ENCODE measurements at regions not wholly inside any gene's neighbourhood (a gene's known extent, or its start where the extent isn't known, plus 50 kb on each side); places are given as distances from the start of the nearest gene placed in this dataset.

- intact Hi-C loops (cut with micrococcal nuclease; ENCODE audit: unreplicated experiment) = no loop called here
- no peaks in the 10 kb centered on the region for H3K4me1 ChIP-seq (ENCODE audit: insufficient read depth, low read length, poor library complexity, severe bottlenecking)
- no TSS peak for BruUV-seq (replicated peaks)
- peaks cover 20% of the 10 kb centered on the region for H3K9me3 ChIP-seq (ENCODE audit: low read depth, low read length, poor library complexity, severe bottlenecking)
- POLR2A ChIA-PET (ENCODE audit: low non-redundant PET) = no interaction called here
- no peak overlapping the region for H3K27ac ChIP-seq (ENCODE audit: low read depth, low read length, poor library complexity, severe bottlenecking)
- no peaks in the 10 kb centered on the region for H3K27me3 ChIP-seq (replicated peaks; ENCODE audit: insufficient read depth, low read depth, low read length, poor library complexity)
- CTCF ChIA-PET = no interaction called here
- H3K36me3 ChIP-seq (ENCODE audit: insufficient read depth, low read length, poor library complexity, severe bottlenecking) = no peaks in the 10 kb centered on the region
- H3K4me3 ChIP-seq (ENCODE audit: low read depth, low read length, poor library complexity, severe bottlenecking) = no peak overlapping the region
- TF ChIP-seq, protein P1, sequence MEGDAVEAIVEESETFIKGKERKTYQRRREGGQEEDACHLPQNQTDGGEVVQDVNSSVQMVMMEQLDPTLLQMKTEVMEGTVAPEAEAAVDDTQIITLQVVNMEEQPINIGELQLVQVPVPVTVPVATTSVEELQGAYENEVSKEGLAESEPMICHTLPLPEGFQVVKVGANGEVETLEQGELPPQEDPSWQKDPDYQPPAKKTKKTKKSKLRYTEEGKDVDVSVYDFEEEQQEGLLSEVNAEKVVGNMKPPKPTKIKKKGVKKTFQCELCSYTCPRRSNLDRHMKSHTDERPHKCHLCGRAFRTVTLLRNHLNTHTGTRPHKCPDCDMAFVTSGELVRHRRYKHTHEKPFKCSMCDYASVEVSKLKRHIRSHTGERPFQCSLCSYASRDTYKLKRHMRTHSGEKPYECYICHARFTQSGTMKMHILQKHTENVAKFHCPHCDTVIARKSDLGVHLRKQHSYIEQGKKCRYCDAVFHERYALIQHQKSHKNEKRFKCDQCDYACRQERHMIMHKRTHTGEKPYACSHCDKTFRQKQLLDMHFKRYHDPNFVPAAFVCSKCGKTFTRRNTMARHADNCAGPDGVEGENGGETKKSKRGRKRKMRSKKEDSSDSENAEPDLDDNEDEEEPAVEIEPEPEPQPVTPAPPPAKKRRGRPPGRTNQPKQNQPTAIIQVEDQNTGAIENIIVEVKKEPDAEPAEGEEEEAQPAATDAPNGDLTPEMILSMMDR (conservative IDR thresholded peaks at IDR 0.05; ENCODE audit: low read depth, low read length) = no peak
- no peak for TF ChIP-seq EZH2 (IDR thresholded peaks at IDR 0.05; ENCODE audit: borderline replicate concordance, low read depth, low read length, poor library complexity, severe bottlenecking)
- no peak for DNase-seq (ENCODE audit: low spot score)
These were observed 767.1 kb downstream of the KCNJ18 start for GRCh38 chr17:22459331-22459952.

DNA sequence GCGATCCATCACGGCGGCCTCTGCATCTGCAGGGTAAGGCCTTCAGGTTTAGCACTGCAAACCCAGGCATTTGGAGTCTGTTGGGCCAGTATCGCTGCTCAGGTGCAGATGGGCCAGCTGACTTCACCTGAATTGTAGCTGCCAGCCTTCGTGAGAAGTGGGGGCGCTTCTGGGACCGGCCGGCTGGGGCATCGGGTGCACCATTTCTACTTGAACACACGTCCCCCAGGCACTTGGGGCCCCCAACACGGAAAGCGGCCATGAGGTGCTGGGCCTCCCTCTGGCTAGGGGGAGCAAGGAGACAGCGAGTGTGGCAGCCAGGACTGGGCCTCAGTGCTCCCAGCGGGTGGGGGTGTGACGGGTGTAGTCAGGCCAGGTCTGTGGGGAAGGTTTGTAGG, 767.6 kb downstream of the KCNJ18 start:
- Histone ChIP-seq H3K9me3 (ENCODE audit: low read depth, low read length, poor library complexity, severe bottlenecking) (peaks cover 14% of the 10 kb centered on the region), H3K27me3 (replicated peaks; ENCODE audit: insufficient read depth, low read depth, low read length, poor library complexity) (no peaks in the 10 kb centered on the region), H3K36me3 (ENCODE audit: insufficient read depth, low read length, poor library complexity, severe bottlenecking) (no peaks in the 10 kb centered on the region), H3K27ac (ENCODE audit: low read depth, low read length, poor library complexity, severe bottlenecking) (no peak overlapping the region), H3K4me3 (ENCODE audit: low read depth, low read length, poor library complexity, severe bottlenecking) (no peak overlapping the region), H3K4me1 (ENCODE audit: insufficient read depth, low read length, poor library complexity, severe bottlenecking) (no peaks in the 10 kb centered on the region)
- no TSS peak for BruUV-seq (replicated peaks)
- no peak for TF ChIP-seq EZH2 (IDR thresholded peaks at IDR 0.05; ENCODE audit: borderline replicate concordance, low read depth, low read length, poor library complexity, severe bottlenecking)
- TF ChIP-seq, protein P1 (conservative IDR thresholded peaks at IDR 0.05; ENCODE audit: low read depth, low read length) = no peak
- ChIA-PET POLR2A (ENCODE audit: low non-redundant PET) (no interaction called here), CTCF (no interaction called here)
- intact Hi-C loops (cut with micrococcal nuclease; ENCODE audit: unreplicated experiment) = no loop called here
- DNase-seq (ENCODE audit: low spot score) = no peak

- H3K27ac ChIP-seq (ENCODE audit: low read depth, low read length, poor library complexity, severe bottlenecking) = no peak overlapping the region
- ChIA-PET POLR2A (ENCODE audit: low non-redundant PET) (no interaction called here), CTCF (no interaction called here)
- H3K4me3 ChIP-seq (ENCODE audit: low read depth, low read length, poor library complexity, severe bottlenecking) = no peak overlapping the region
- H3K27me3 ChIP-seq (replicated peaks; ENCODE audit: insufficient read depth, low read depth, low read length, poor library complexity) = no peaks in the 10 kb centered on the region
- TF ChIP-seq, protein P1 (conservative IDR thresholded peaks at IDR 0.05; ENCODE audit: low read depth, low read length) = no peak
- TF ChIP-seq EZH2 (IDR thresholded peaks at IDR 0.05; ENCODE audit: borderline replicate concordance, low read depth, low read length, poor library complexity, severe bottlenecking) = no peak
- BruUV-seq (replicated peaks) = no TSS peak
- no peak for DNase-seq (ENCODE audit: low spot score)
- intact Hi-C loops (cut with micrococcal nuclease; ENCODE audit: unreplicated experiment) = no loop called here
- peaks cover 10% of the 10 kb centered on the region for H3K9me3 ChIP-seq (ENCODE audit: low read depth, low read length, poor library complexity, severe bottlenecking)
- no peaks in the 10 kb centered on the region for H3K4me1 ChIP-seq (ENCODE audit: insufficient read depth, low read length, poor library complexity, severe bottlenecking)
- no peaks in the 10 kb centered on the region for H3K36me3 ChIP-seq (ENCODE audit: insufficient read depth, low read length, poor library complexity, severe bottlenecking)
These were observed 768.2 kb downstream of the KCNJ18 start for GRCh38 chr17:22460461-22461063.

All from A673 (cell line).